ENCODE measurements at regions not wholly inside any gene's neighbourhood (a gene's known extent, or its start where the extent isn't known, plus 50 kb on each side); places are given as distances from the start of the nearest gene placed in this dataset.

DNA sequence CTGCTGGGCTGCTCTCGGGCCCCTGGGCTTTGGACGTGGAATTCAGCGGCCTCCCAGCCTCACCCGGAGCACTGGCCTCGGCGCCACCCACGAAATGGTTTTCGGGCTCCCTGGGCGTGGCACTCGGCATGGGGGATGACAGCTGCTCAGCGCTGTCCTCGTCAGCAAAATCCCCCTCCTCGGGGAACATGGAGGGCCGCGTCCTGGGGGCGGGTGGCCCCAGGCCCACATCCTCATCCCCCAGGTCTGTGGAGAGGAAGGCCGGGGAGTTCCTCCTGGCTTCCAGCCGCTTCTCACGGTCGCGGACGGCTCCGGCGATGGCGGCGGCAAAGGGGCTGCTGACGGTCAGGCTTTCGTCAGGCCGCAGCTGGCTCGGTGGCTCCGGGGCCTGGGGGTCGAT is 88.4 kb downstream of the CTTN start:
- DNase-seq = no peak

DNA sequence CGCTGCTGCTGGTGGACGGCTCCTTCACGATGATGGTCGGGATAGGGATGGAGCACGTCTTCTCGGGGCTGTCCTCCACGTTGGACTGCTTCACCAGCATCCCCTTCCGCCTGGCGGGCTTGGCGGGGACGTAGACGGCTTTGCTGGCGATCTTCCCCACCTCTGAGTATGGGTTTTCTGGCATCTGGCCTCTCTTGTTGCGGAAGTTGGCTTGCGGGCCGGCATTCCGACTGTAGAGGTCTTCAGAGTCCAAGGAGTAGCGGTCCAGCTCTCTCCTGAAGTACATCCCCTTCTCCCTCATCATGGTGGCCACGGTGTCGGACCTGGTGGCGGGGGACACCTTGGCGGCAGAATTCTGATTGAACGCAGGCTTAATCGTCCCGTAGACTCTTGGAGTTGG is 88.8 kb downstream of the CTTN start:
- no peak for DNase-seq

GRCh38 chr11:70487756-70488155 is 89.4 kb downstream of the CTTN start:
- DNase-seq = no peak

DNA sequence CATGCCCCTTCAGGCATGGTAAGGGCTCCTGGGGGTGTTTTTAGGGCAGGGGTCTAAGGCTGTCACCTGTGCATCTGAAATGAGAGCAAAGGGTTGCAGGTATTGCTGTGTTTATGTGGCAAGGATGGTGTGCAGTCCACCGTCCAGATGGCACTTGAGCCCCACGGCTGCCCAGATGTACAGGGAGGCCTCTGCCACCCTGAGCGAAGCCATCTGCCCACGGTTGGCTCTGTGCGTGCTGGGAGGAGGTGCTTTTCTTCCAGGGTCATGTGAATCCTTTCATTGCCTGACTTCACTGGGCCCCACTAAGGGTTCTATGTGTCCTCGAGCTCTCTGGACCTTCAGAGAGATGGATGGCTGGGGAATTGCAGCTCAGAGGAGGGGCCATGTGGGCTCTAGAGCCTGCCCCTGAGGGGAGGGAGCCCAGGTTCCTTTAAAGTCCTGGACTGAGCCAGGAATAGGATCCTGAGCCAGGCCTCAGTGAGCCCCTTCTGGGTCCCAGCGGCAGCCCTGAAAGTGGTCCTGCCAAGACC is 89.9 kb downstream of the CTTN start:
- DNase-seq = no peak

DNA sequence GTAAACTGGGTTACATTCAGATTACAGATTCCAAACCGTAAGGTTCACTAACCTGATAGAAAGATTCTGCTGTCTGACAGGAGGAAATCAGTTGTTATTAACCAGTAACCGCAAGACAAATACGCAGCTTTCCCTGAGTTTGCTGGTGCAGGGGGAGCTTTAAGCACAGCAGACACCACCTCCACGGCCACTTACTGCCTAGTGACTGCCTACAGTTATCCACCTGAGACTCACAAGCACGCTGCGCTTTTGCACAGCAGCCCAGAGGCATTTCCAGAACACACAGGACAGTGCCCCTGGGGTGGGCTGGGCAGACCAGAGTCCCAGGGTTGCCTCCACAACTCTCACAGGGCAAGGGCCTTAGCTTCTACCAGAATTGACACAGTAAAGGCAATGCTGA is 90.9 kb downstream of the CTTN start:
- no peak for DNase-seq

GRCh38 chr11:70490208-70490607 is 91.9 kb downstream of the CTTN start:
- DNase-seq = no peak

GRCh38 chr11:70490723-70491558 is 92.6 kb downstream of the CTTN start:
- DNase-seq = no peak

DNA sequence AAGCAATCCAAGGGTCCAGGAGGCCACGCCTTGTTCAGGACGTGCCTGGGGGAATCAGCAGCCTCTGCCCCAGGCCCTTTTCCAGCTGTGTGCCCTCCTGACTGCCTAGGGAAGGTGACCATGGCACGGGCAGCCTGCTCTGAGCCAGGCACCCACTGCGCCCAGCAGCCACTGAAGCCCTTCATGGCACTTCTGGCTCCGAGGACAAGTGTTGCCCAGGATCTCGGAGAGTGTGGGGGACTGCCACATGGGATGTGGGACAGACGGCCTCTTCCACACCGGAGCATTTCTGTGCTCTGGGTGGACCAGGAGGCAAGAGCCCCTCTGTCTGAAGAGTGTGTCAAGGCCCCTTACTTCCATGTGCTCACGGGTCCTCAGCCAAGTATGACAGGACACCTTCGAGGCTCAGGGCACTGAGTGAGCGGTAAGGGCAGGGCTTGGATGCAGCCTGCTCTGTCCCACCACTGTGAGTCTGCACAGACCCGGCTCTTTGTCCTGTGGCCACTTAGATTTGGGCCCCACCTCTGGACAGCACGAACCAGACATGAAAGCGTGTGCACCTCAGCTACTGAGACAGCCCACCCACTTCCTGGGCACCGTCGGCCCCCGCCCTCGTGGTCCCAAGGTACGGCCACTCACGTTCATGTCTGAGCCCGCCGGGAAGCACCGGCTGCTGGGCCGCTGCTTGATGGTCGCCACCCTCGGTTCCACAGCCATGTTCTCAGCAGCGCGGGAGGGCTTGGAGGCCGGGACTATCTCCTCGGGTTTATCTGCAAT is 93.6 kb downstream of the CTTN start:
- DNase-seq = no peak

DNA sequence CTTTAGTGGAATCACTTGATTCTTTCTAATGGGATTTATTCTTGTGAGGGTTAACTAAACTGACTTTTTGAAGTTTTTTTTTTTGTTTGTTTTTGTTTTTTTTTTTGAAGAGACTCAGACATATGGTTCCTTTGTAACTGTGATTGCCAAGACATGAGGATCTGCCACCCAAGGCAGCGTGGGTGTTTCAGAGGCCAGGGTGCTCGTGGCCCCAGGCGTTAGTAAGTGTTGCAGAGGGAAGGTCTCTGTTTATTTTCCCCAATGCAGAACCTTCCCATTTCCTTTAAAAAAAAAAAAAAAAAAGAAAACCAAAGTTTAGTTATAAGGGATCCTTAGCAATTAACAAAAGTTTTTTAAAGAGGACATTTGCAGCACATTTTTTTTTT is 94.8 kb downstream of the CTTN start:
- no peak for DNase-seq

DNA sequence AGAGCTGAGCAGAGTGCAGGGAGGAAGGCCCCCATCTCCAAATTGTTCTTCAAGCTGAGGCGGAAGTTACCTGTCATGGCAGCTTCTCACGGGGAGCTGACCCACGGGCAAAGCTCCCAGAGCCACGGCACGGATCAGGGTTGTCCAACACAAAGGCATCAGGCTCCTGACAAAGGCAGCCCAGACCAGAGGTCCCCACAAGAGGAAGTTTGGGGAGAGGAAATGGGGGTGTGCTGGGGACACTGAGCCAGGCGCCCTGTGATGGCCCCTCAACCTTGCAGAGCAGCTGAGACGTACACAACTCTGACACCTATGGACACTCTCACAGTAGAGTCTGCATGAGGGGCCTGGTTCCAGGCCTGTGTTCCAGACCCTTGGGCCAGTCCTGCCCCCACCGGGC is 95.6 kb downstream of the CTTN start:
- no peak for DNase-seq

DNA sequence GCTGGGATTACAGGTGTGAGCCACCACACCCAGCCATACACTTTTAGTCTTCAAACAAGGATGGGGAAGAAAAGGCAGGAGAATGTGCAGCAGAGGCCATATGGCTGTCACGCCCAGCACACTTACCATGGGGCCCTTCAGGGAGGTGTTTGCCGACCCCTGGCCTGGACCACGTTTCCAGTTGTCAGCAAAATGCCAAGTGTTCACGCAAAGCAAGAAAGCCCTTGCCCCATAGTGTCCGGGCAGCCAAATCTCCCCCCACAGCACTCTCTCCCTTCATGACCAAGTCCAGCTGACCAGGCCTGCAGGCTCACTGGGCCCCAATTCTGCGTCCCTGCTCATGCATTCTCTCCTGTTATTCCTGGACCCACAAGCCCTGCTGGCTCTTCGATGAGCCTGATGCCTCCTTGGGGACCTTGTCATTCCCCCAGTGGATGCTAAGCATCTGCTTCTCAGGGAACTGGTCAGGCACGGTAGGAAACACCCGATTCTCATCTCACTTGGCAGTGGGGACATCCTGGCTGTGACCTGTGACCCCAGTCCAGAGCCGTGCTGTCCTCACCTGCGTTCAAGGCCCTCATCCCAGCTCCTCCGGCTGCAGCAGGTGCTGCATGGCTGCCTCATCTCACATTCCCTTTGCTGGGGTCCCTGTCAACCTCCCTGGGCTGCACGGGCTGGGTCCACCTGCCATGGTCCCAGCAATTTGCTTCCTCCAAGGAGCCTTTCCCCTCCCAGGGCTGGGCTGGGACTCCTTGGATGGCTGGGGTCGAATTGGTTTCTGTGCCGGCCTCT is 96.4 kb downstream of the CTTN start:
- DNase-seq = no peak

DNA sequence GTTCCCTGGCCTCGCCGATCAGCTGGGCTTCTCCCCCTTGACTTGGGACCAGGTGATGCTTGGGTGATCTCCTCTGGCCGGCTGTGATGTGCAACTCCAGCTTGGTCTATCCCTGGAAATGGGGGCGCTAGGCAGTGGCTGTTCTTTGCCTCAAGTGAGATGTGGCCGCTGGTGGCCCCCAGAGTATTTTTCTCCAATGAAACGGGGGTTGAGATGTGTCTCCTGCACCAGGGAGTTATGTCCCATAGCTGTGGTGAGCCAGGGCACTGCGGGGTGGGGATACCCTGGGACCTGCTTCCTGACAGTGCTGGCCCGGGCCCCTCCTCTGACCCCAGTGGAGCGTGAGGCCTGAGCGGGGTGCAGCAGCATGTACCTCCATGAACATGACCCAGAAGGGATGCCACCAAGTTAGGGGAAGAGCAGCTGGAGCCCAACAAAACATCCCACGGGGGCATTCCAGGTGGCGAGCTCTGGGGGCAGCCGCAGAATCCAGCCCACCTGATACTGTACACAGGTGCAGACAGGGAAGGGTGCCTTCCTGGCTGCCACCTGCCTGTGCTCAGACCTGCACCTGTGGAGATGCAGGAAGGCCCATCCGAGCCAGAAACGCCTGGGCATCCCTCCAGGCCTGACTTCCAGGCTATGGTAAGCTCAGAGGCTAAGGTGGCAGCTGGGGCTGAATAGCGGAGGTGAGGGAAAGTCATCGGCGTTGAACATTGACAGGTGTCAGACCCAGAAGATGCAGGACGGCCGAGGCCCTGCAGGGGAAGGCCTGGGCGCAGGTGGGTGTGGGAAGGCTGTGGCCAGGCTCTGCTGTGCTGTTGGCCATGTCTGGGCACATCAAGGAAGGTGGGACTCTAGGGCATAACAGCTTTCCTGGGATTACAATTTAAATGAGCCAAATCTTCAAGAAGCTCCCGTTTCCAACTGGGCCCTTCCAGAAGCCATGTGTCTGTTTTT is 97.3 kb downstream of the CTTN start:
- no peak for DNase-seq

DNA sequence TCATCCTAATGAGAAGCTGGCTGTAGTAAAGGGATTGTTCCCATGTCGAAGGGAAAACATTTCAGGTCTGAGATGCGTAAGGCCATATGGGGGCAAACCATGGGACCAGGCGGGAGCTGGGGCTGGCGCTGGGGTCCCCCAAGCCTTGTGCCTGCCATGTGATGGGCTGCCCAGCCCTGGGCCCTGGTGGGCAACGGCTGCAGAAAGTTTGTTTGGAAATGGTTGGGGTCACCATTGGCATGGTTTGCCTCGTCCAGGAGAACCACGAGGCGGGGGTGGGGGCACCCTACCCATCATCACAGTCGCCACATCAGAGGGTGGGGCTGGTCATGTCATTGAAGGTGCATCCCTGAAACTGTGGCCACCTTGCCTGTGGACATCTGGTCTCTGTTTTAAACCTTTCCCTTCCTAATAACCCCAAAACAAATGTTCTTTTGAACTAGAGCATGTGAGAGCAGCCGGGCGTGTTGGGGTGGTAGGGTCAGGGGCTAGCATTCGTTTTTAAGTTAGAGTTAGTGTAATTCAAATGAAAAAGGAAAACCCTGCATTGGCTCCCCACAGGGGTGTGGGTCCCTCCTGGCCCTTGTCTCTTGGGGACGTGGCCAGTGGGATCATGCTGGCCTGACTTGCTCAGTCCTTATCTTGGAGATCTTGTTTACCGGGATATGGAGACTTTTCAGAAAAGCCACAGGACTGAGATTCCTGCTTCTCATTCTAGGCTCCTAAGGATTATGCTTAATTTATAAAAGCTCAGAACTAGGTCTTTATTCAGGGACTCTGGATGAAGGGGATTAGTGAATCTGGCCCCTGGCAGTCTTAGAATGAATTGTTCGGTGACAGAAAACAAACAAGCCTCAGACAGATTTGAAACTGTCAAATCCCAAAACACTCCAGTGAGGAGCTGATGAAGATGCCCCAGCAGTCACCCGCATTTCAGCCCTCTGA is 98.5 kb downstream of the CTTN start:
- no peak for DNase-seq

DNA sequence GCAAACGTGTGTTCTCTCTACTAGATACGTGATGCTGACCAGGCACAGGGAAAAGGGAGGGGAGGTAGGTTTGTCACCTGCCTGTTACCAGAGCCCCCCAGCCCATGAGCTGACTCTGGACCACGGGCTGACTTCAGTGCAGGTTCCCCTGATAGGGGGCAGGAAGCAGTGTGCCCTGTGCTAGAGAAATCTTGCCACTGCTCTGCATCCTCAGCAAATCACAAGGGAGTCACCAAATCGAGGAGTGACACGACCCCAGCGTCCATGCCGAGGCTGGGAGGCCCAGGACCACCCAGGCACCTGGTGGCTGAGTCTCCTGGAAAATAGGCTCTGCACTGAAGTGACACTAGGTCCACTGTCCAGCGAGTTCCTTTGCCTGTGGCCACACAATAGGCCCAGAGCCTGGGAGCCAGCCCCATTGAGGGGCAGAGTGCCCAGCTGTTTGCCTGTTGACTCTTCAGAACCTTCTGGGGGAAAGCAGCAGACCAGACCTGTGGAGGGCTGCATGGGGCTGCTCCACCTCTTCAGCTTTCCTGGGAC is 99.3 kb downstream of the CTTN start:
- no peak for DNase-seq

DNA sequence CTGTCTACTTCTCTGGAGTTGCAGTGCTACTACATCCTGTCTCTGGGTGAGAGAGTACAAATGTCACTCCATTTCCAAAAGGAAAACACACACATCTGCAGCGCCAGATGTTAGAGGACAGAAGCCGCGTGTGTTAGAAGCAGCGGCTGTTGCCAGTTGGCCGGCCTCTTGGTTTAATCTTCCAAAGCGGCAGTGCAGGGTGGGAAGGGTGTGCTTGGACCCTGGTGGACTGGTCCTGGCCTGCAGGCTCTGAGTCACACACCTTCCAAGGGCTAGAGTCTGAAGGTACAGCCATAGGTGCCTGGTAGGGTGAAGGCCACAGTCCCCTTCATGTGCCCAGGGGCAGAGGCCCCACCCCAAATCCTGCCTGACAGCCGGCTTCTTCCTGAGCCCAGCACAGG is 99.8 kb downstream of the CTTN start:
- no peak for DNase-seq

GRCh38 chr11:70498976-70499801 is 100.9 kb downstream of the CTTN start:
- DNase-seq = no peak

GRCh38 chr11:70500076-70500847 is 101.9 kb downstream of the CTTN start:
- no peak for DNase-seq

DNA sequence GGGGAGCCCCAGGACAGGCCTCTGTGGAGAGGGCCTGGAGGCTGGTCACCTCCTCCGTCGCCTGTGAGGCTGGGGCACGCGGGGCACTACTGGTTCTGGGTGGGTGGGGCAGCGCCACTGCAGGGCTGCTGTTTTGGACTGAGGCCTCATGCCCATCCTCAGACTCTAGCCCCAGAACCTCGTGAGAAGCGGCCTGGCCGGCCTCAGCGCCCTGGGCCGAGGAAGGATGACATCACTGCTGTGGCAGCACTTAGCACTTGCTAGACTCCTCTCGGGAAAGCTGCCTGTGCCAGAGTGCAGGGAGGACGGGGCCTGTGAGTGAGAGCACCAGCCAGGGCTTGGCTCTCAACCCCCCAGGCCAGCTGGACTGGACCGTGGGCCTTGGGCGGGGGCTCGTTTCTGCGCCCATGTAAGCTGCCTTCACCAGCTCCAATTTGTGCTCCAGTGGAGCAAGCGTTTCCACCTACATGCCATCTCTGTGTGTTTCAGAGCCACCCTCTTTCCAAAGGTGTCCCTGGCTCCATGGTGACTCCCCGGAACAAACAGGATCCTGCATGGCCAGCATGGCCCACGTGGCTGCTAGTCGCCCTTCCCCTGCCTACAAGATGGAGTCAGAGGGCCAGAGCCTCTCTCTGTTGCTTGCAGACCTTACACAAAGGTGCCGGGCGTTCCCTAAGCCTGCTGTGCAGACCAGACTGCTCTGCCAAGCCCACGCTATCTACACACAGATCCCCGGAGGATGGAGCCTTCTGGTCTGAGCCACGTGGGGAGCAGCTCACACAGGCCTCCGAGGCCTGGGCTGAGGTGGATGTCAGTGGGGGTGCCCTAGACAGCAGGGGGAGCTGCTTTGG is 102.9 kb downstream of the CTTN start:
- DNase-seq = no peak

Measured in NCI-H446 treated with DMSO at 0.1 percent for 48 hours (cell line).